HFFc6 (cell line): ENCODE measurements at regions not wholly inside any gene's neighbourhood (a gene's known extent, or its start where the extent isn't known, plus 50 kb on each side); places are given as distances from the start of the nearest gene placed in this dataset.

ENCODE experiments used
- DNase-seq: peaks from one replicate; pipeline ENCODE4 v3.0.0-alpha.2; 2018
- H3K27ac Mint-ChIP-seq: 2 replicates; pipeline ENCODE4 v1.8.0; 2020; ENCODE audit warnings: mild to moderate bottlenecking, mixed read lengths
- H3K27me3 Mint-ChIP-seq: 2 replicates; pipeline ENCODE4 v1.8.0; 2021; ENCODE audit warnings: mild to moderate bottlenecking, moderate library complexity, mixed read lengths; ENCODE audit not compliant: insufficient read depth
- H3K36me3 Mint-ChIP-seq: 2 replicates; pipeline ENCODE4 v1.8.0; 2021; ENCODE audit warnings: low read depth, mixed read lengths
- H3K4me1 Mint-ChIP-seq: 2 replicates; pipeline ENCODE4 v1.8.0; 2020; ENCODE audit warnings: low read depth, mixed read lengths
- H3K4me3 Mint-ChIP-seq: 2 replicates; pipeline ENCODE4 v1.8.0; 2020; ENCODE audit warnings: mild to moderate bottlenecking, moderate library complexity, mixed read lengths
- H3K9me3 Mint-ChIP-seq: 2 replicates; pipeline ENCODE4 v1.8.0; 2020; ENCODE audit warnings: mild to moderate bottlenecking, mixed read lengths
- CTCF ChIP-seq: fragments of 200-600 bp; sonication (generic); IDR thresholded peaks from 2 replicates; pipeline ENCODE4 v1.5.0; 2021; ENCODE audit warnings: antibody characterized with exemption, mild to moderate bottlenecking

GRCh38 chr7:90081621-90082020 is 72.6 kb upstream of the STEAP1 start:
- H3K27me3 Mint-ChIP-seq = no peaks in the 10 kb centered on the region
- no peaks in the 10 kb centered on the region for H3K4me1 Mint-ChIP-seq
- no peak overlapping the region for H3K4me3 Mint-ChIP-seq
- TF ChIP-seq CTCF = no peak
- no peaks in the 10 kb centered on the region for H3K36me3 Mint-ChIP-seq
- no peaks in the 10 kb centered on the region; the same call in 1 of the 2 replicates for H3K9me3 Mint-ChIP-seq
- no peak overlapping the region for H3K27ac Mint-ChIP-seq
- DNase-seq = no peak

- Mint-ChIP-seq H3K4me3 (no peak overlapping the region), H3K4me1 (no peaks in the 10 kb centered on the region), H3K9me3 (no peaks in the 10 kb centered on the region), H3K36me3 (no peaks in the 10 kb centered on the region), H3K27me3 (peaks cover 4% of the 10 kb centered on the region; the same call in 1 of the 2 replicates), H3K27ac (no peak overlapping the region)
- no peak for DNase-seq
- no peak for TF ChIP-seq CTCF
Measured at GRCh38 chr7:90092506-90092905, 61.8 kb upstream of the STEAP1 start.

- Mint-ChIP-seq H3K4me3 (no peak overlapping the region), H3K27ac (no peak overlapping the region), H3K4me1 (no peaks in the 10 kb centered on the region), H3K27me3 (peaks cover 4% of the 10 kb centered on the region; the same call in 1 of the 2 replicates), H3K36me3 (no peaks in the 10 kb centered on the region), H3K9me3 (no peaks in the 10 kb centered on the region)
- no peak for TF ChIP-seq CTCF
- no peak for DNase-seq
Measured at GRCh38 chr7:90094030-90094429, 60.2 kb upstream of the STEAP1 start.
